ENCODE measurements at regions not wholly inside any gene's neighbourhood (a gene's known extent, or its start where the extent isn't known, plus 50 kb on each side); places are given as distances from the start of the nearest gene placed in this dataset.

- WGBS, 2 donors: 64 to 84% methylated on average over 5 of the region's 5 CpGs
- FAIRE-seq (no peak), DNase-seq (peak in 2 of 6 donors; percentile 39 to 45), ATAC-seq (no peak)
- H3K27ac ChIP-seq: no peak overlapping the region
- H3K27me3 ChIP-seq: no peaks in the 10 kb centered on the region
- H3K36me3 ChIP-seq: no peaks in the 10 kb centered on the region
- intact Hi-C loops (cut with DNase I): no loop called here
- no peak overlapping the region for H3K4me3 ChIP-seq
- H3K4me1 ChIP-seq: no peaks in the 10 kb centered on the region
- no peak for TF ChIP-seq CTCF (IDR thresholded peaks at IDR 0.05)
- H3K9me3 ChIP-seq: no peaks in the 10 kb centered on the region
Measured at GRCh38 chr13:88926890-88927502, 1255.8 kb downstream of the SLITRK5 start.

GRCh38 chr13:88932950-88933349, 1261.8 kb downstream of the SLITRK5 start:
- TF ChIP-seq CTCF (IDR thresholded peaks at IDR 0.05): no peak
- no peak for FAIRE-seq
- intact Hi-C loops (cut with DNase I): no loop called here
- no peak overlapping the region for H3K27ac ChIP-seq
- DNase-seq: no peak
- H3K36me3 ChIP-seq: no peaks in the 10 kb centered on the region
- no peaks in the 10 kb centered on the region for H3K4me1 ChIP-seq
- H3K4me3 ChIP-seq: no peak overlapping the region
- no peaks in the 10 kb centered on the region for H3K9me3 ChIP-seq
- ATAC-seq: no peak
- WGBS, 2 donors: 84 to 88% methylated on average over 1 of the region's 1 CpG
- no peaks in the 10 kb centered on the region for H3K27me3 ChIP-seq

GRCh38 chr13:88937384-88937783, 1266.2 kb downstream of the SLITRK5 start:
- intact Hi-C loops (cut with DNase I): no loop called here

GRCh38 chr13:88945793-88946192, 1274.6 kb downstream of the SLITRK5 start:
- Histone ChIP-seq H3K4me1 (no peaks in the 10 kb centered on the region), H3K9me3 (no peaks in the 10 kb centered on the region), H3K27ac (no peak overlapping the region), H3K27me3 (no peaks in the 10 kb centered on the region), H3K4me3 (no peak overlapping the region), H3K36me3 (no peaks in the 10 kb centered on the region)
- WGBS, 2 donors: 69 to 83% methylated on average over 4 of the region's 4 CpGs
- intact Hi-C loops (cut with DNase I): no loop called here
- no peak for TF ChIP-seq CTCF (IDR thresholded peaks at IDR 0.05)
- FAIRE-seq (no peak), ATAC-seq (no peak), DNase-seq (no peak)

More at GRCh38 chr13:88937384-88937783, 1266.2 kb downstream of the SLITRK5 start:
- WGBS, 2 donors: 66 to 69% methylated on average over 3 of the region's 3 CpGs
- Histone ChIP-seq H3K27ac (no peak overlapping the region), H3K27me3 (no peaks in the 10 kb centered on the region), H3K4me1 (no peaks in the 10 kb centered on the region), H3K9me3 (no peaks in the 10 kb centered on the region), H3K4me3 (no peak overlapping the region), H3K36me3 (no peaks in the 10 kb centered on the region)
- no peak for DNase-seq
- no peak for ATAC-seq
- no peak for FAIRE-seq
- TF ChIP-seq CTCF (IDR thresholded peaks at IDR 0.05): no peak

GRCh38 chr13:88948501-88948900, 1277.3 kb downstream of the SLITRK5 start:
- H3K27me3 ChIP-seq: no peaks in the 10 kb centered on the region
- ATAC-seq (no peak), DNase-seq (no peak), FAIRE-seq (no peak)
- TF ChIP-seq CTCF (IDR thresholded peaks at IDR 0.05): no peak
- no peaks in the 10 kb centered on the region for H3K36me3 ChIP-seq
- H3K27ac ChIP-seq: no peak overlapping the region
- no peaks in the 10 kb centered on the region for H3K4me1 ChIP-seq
- H3K9me3 ChIP-seq: no peaks in the 10 kb centered on the region
- H3K4me3 ChIP-seq: no peak overlapping the region
- intact Hi-C loops (cut with DNase I): no loop called here
- WGBS, 2 donors: 41 to 55% methylated on average over 3 of the region's 3 CpGs
